GM12878 (cell line): ENCODE measurements at regions not wholly inside any gene's neighbourhood (a gene's known extent, or its start where the extent isn't known, plus 50 kb on each side); places are given as distances from the start of the nearest gene placed in this dataset.

Experiments
- ATAC-seq: fragments of 200-7000 bp; cut with Tn5 transposase; 3 replicates; pipeline ENCODE4 v1.9.1; 2020; ENCODE audit warnings: mild to moderate bottlenecking, moderate library complexity
- BruUV-seq: library from RNA; stranded (reverse); fragments of 400-500 nt; replicated peaks from 2 replicates; lab custom pipeline; 2021; lab: Mats Ljungman, UMichigan
- CTCF ChIA-PET: fragments of 300-600 bp; sonication (Branson Sonifier 250); formaldehyde crosslinking; extraction: SDS; loops from one replicate; lab custom pipeline; 2021; ENCODE audit warnings: inconsistent platforms; lab: Yijun Ruan, JAX
- POLR2A ChIA-PET: fragments of 350-600 bp; formaldehyde crosslinking; extraction: SDS; loops from one replicate; lab custom pipeline; 2021; ENCODE audit warnings: inconsistent platforms; lab: Charles Lee
- RAD21 ChIA-PET: fragments of 300-600 bp; sonication (Branson Sonifier 250); formaldehyde crosslinking; loops from one replicate; lab custom pipeline; 2023; ENCODE audit warnings: antibody characterized with exemption; ENCODE audit not compliant: unreplicated experiment; lab: Charles Lee
- SMC1A ChIA-PET: fragments of 300-600 bp; sonication (Branson Sonifier 250); formaldehyde crosslinking; loops from one replicate; lab custom pipeline; 2023; ENCODE audit not compliant: unreplicated experiment, uncharacterized antibody; lab: Charles Lee
- DNase-seq: peaks from one replicate; pipeline ENCODE4 v3.0.0-alpha.2; 2011; ENCODE audit warnings: low read depth, low spot score
- FAIRE-seq: peaks from 3 replicates; lab custom pipeline; 2011; peaks lifted over from hg19 to GRCh38; lab: Jason Lieb, UNC
- H2AFZ ChIP-seq: 2 replicates; pipeline ENCODE4 v1.6.0; 2011; ENCODE audit warnings: low read depth, low read length, control low read depth; ENCODE audit not compliant: control insufficient read depth
- H3K27ac ChIP-seq: 2 replicates; pipeline ENCODE4 v1.5.1; 2011; ENCODE audit warnings: control low read depth; ENCODE audit not compliant: control insufficient read depth, insufficient read depth
- H3K27me3 ChIP-seq, 2 experiments: replicated peaks in 1 of 2; 2 replicates each; pipeline versions ENCODE4 v1.6.0 to v1.6.1; 2011; ENCODE audit warnings: low read length in 1 of 2; ENCODE audit not compliant: control insufficient read depth in 2 of 2, insufficient read depth in 2 of 2
- H3K36me3 ChIP-seq, 2 experiments: 2 replicates each; pipeline ENCODE4 v1.5.1; 2011; ENCODE audit warnings: low read length in 1 of 2; ENCODE audit not compliant: control insufficient read depth in 2 of 2, insufficient read depth in 2 of 2
- H3K4me1 ChIP-seq: 2 replicates; pipeline ENCODE4 v1.6.1; 2011; ENCODE audit warnings: mild to moderate bottlenecking, low read length, moderate library complexity, mixed read lengths; ENCODE audit not compliant: control insufficient read depth, insufficient read depth
- H3K4me2 ChIP-seq: 2 replicates; pipeline ENCODE4 v1.6.0; 2011; ENCODE audit warnings: control low read depth; ENCODE audit not compliant: control insufficient read depth, insufficient read depth
- H3K4me3 ChIP-seq: fragments of 200-600 bp; sonication (generic); 2 replicates; pipeline ENCODE4 v1.5.1; 2016
- H3K79me2 ChIP-seq: 2 replicates; pipeline ENCODE4 v1.6.0; 2011; ENCODE audit warnings: low read length; ENCODE audit not compliant: control insufficient read depth, insufficient read depth
- H3K9ac ChIP-seq: 2 replicates; pipeline ENCODE4 v1.8.0; 2011; ENCODE audit warnings: low read length, control low read depth, mixed read lengths; ENCODE audit not compliant: control insufficient read depth, insufficient read depth
- H3K9me3 ChIP-seq: replicated peaks from 3 replicates; pipeline ENCODE4 v1.5.1; 2011; ENCODE audit warnings: mild to moderate bottlenecking, low read length; ENCODE audit not compliant: control insufficient read depth, insufficient read depth
- H4K20me1 ChIP-seq: 2 replicates; pipeline ENCODE4 v1.6.0; 2011; ENCODE audit not compliant: control insufficient read depth, insufficient read depth
- HDGF ChIP-seq: fragments of 450-650 bp; IDR thresholded peaks from 2 replicates; pipeline ENCODE4 v1.6.1; 2016; ENCODE audit warnings: antibody characterized with exemption
- MYC ChIP-seq: IDR thresholded peaks from 2 replicates; pipeline ENCODE4 v1.6.1; 2011; ENCODE audit warnings: mild to moderate bottlenecking, low read length, moderate library complexity, inconsistent platforms; ENCODE audit not compliant: insufficient read depth, insufficient replicate concordance, insufficient read length, severe bottlenecking
- NR2C1 ChIP-seq: fragments of 450-650 bp; IDR thresholded peaks from 2 replicates; pipeline ENCODE4 v1.6.1; 2017; ENCODE audit warnings: antibody characterized with exemption, mild to moderate bottlenecking, moderate library complexity
- PAX5 ChIP-seq: IDR thresholded peaks from 2 replicates; pipeline ENCODE4 v1.6.1; 2011; ENCODE audit warnings: low read depth, low read length, borderline replicate concordance
- PML ChIP-seq: IDR thresholded peaks from 2 replicates; pipeline ENCODE4 v1.6.1; 2012; ENCODE audit warnings: low read length, inconsistent platforms
- SPI1 ChIP-seq: IDR thresholded peaks from 2 replicates; pipeline ENCODE4 v1.6.1; 2011; ENCODE audit warnings: low read depth, mild to moderate bottlenecking, low read length, moderate library complexity, borderline replicate concordance; ENCODE audit not compliant: insufficient read depth
- WRNIP1 ChIP-seq: IDR thresholded peaks from 2 replicates; pipeline ENCODE4 v1.6.1; 2011; ENCODE audit warnings: low read depth, low read length, improper control_type of control experiment, borderline replicate concordance
- WGBS: methylation state at CpG from one replicate; pipeline ENCODE4 v1.1.6; 2016; ENCODE audit warnings: low lambda C conversion rate; ENCODE audit not compliant: insufficient replicate concordance, insufficient coverage; ENCODE audit errors: missing lambda C conversion rate; 5-methylcytosine and 5-hydroxymethylcytosine counted together
- in situ Hi-C: fragments of 300-500 bp; cut with MboI; formaldehyde crosslinking; loops from 9 replicates; pipeline ENCODE4 v1.14.3; 2018; ENCODE audit warnings: mixed read lengths
- intact Hi-C: fragments of 100-400 bp; cut with micrococcal nuclease; formaldehyde crosslinking; loops from one replicate; pipeline ENCODE4 v1.14.2; 2022; ENCODE audit not compliant: unreplicated experiment
- TF ChIP-seq, protein P1 (sequence below): fragments of 450-650 bp; IDR thresholded peaks from 2 replicates; pipeline ENCODE4 v1.6.1; 2017; ENCODE audit warnings: mild to moderate bottlenecking, low read depth, inconsistent platforms; ENCODE audit not compliant: poor library complexity, severe bottlenecking
- TF ChIP-seq, protein P2 (sequence below): IDR thresholded peaks from 2 replicates; pipeline ENCODE4 v1.6.1; 2012; ENCODE audit warnings: low read depth, low read length, improper control_type of control experiment

DNA sequence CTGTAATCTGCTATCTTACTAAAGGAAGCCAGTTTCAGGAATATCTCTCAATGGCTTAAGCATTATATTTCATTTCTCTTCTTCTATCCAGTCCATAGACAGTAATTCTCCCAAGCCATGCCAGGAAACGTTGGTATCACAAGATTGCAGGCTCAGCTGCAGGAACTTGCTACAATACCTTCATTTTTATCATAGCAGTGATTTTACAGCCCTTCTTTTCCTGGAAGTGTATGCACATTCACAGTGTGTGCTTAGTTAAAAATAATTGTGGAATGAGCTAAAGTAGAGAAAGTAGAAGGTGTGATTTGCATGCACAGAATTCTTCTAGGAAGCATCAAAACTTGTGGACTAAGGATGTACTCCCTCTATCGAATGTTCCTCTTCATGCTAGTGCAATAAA, 647.2 kb upstream of the PTBP2 start:
- H2AFZ ChIP-seq, result no peak overlapping the region
- H3K4me1 ChIP-seq, result no peaks in the 10 kb centered on the region
- ChIA-PET SMC1A (no interaction called here), POLR2A (no interaction called here), CTCF (no interaction called here), RAD21 (no interaction called here)
- WGBS, result 3% methylated on average over 2 of the region's 2 CpGs
- no peak for ATAC-seq
- no peak for FAIRE-seq
- H3K4me3 ChIP-seq, result no peak overlapping the region
- no peaks in the 10 kb centered on the region for H3K36me3 ChIP-seq
- no TSS peak for BruUV-seq
- no peak overlapping the region for H3K4me2 ChIP-seq
- no peaks in the 10 kb centered on the region for H3K9me3 ChIP-seq
- in situ Hi-C loops (no loop called here), intact Hi-C loops (no loop called here)
- H3K27me3 ChIP-seq, result no peaks in the 10 kb centered on the region
- no peak for DNase-seq
- TF ChIP-seq PAX5 (no peak), NR2C1 (no peak), WRNIP1 (no peak), SPI1 (no peak), MYC (no peak), HDGF (no peak), PML (no peak)
- TF ChIP-seq, protein P1, sequence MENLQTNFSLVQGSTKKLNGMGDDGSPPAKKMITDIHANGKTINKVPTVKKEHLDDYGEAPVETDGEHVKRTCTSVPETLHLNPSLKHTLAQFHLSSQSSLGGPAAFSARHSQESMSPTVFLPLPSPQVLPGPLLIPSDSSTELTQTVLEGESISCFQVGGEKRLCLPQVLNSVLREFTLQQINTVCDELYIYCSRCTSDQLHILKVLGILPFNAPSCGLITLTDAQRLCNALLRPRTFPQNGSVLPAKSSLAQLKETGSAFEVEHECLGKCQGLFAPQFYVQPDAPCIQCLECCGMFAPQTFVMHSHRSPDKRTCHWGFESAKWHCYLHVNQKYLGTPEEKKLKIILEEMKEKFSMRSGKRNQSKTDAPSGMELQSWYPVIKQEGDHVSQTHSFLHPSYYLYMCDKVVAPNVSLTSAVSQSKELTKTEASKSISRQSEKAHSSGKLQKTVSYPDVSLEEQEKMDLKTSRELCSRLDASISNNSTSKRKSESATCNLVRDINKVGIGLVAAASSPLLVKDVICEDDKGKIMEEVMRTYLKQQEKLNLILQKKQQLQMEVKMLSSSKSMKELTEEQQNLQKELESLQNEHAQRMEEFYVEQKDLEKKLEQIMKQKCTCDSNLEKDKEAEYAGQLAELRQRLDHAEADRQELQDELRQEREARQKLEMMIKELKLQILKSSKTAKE, result no peak
- TF ChIP-seq, protein P2, sequence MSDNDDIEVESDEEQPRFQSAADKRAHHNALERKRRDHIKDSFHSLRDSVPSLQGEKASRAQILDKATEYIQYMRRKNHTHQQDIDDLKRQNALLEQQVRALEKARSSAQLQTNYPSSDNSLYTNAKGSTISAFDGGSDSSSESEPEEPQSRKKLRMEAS, result no peak
- no peaks in the 10 kb centered on the region for H4K20me1 ChIP-seq
- H3K79me2 ChIP-seq, result no peaks in the 10 kb centered on the region
- H3K9ac ChIP-seq, result no peak overlapping the region
- H3K27ac ChIP-seq, result no peak overlapping the region
